ENCODE measurements at regions not wholly inside any gene's neighbourhood (a gene's known extent, or its start where the extent isn't known, plus 50 kb on each side); places are given as distances from the start of the nearest gene placed in this dataset.

DNA sequence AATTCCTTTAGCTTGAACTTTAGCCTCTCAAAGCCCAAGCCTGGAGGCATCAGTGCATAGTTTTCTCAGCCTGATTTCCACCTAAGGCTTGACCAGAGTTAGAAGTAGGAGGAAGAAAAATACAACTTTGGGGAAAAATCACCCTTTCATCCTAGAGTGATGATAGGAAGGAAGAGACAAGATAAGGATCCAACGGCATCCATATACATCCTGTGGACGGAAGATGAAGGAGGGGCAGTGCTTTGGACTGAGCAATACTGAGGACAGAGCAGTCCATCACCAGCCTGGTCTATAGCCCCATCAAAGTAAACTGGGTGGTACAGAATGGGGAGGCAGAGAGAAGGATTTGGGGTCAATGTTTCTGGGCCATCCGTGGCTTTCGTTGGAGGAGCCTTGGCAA, 247.9 kb downstream of the FAM76B start:
- DNase-seq = no peak
- in situ Hi-C loops (cut with MboI; ENCODE audit: low pct_ligation_motif_present in 1 of 4, low pct_unique_long_range_greater_than_20kb in 1 of 4, low sequenced_read_pairs in 3 of 4) (no loop called here), intact Hi-C loops (cut with DNase I; ENCODE audit: low total_unique reads) (no loop called here)
- H3K9me3 ChIP-seq = no peaks in the 10 kb centered on the region
- no peaks in the 10 kb centered on the region for H3K27me3 ChIP-seq
- TF ChIP-seq, protein P1, sequence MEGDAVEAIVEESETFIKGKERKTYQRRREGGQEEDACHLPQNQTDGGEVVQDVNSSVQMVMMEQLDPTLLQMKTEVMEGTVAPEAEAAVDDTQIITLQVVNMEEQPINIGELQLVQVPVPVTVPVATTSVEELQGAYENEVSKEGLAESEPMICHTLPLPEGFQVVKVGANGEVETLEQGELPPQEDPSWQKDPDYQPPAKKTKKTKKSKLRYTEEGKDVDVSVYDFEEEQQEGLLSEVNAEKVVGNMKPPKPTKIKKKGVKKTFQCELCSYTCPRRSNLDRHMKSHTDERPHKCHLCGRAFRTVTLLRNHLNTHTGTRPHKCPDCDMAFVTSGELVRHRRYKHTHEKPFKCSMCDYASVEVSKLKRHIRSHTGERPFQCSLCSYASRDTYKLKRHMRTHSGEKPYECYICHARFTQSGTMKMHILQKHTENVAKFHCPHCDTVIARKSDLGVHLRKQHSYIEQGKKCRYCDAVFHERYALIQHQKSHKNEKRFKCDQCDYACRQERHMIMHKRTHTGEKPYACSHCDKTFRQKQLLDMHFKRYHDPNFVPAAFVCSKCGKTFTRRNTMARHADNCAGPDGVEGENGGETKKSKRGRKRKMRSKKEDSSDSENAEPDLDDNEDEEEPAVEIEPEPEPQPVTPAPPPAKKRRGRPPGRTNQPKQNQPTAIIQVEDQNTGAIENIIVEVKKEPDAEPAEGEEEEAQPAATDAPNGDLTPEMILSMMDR (IDR thresholded peaks at IDR 0.05) = no peak
- TF ChIP-seq POLR2AphosphoS5 (IDR thresholded peaks at IDR 0.05) = no peak
- TF ChIP-seq EP300 (IDR thresholded peaks at IDR 0.05; ENCODE audit: low read depth) = no peak
- no peak for TF ChIP-seq POLR2A (IDR thresholded peaks at IDR 0.05)
- H3K36me3 ChIP-seq = no peaks in the 10 kb centered on the region
- no peaks in the 10 kb centered on the region for H3K4me1 ChIP-seq
- no peak overlapping the region for H3K27ac ChIP-seq
- WGBS, 2 donors (ENCODE audit: low coverage in 1 of 2) = 93 to 96% methylated on average over 2 to 4 of the region's 4 CpGs
- H3K4me3 ChIP-seq = no peak overlapping the region

DNA sequence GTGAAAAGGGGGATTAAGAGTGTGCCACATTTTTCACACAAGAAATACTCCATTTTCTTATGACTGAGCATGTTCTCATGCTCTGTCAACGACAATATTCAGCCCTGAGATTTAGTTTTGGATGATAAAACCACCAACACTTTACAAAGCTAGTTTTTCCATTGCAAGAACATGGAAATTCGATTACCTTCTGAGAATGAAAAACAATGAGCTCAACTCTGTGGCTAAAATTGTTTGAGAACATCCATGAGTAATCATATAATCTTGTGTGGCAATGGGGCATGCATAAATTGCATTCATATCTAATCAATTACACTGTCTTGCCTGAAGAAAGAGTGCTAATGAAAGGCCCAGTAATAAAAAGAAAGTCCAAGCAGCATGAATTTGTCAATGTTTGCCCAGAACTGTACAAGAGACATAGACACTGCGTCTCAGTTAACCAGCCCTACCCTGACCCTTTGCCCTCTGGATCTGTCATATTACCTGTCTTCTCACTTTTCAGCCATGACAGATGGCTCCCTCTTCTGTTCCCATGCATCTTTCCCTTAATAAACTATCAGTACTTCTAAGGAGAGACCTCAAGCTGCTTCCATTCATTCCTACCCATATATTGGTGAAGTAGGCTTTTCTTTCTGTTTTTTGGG, 253.4 kb downstream of the FAM76B start:
- H3K27me3 ChIP-seq = no peaks in the 10 kb centered on the region

DNA sequence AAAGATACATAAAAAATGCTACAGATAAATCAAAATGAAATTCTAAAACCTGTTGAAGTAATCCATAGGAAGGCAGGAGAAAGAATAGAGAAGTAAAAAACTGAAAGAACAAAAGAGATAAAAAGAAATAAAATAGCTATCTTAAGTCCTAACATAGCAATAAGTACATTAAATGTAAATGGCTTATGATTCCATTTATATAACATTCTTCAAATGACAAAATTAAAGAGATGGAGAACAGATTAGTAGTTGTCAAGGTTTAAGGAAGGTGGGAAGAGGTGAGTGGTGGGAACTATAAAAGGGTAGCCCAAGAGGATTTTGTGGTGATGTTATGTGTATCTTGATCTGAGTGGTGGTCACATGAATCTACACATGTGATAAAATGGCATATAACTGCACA, 254.8 kb downstream of the FAM76B start:
- TF ChIP-seq, protein P1 (IDR thresholded peaks at IDR 0.05) = no peak
- TF ChIP-seq EP300 (IDR thresholded peaks at IDR 0.05; ENCODE audit: low read depth) = no peak
- TF ChIP-seq POLR2AphosphoS5 (IDR thresholded peaks at IDR 0.05) = no peak
- no peak for TF ChIP-seq POLR2A (IDR thresholded peaks at IDR 0.05)
- no peak for DNase-seq
- in situ Hi-C loops (cut with MboI; ENCODE audit: low pct_ligation_motif_present in 1 of 4, low pct_unique_long_range_greater_than_20kb in 1 of 4, low sequenced_read_pairs in 3 of 4) = no loop called here
- Histone ChIP-seq H3K27ac (no peak overlapping the region), H3K4me1 (no peaks in the 10 kb centered on the region), H3K27me3 (no peaks in the 10 kb centered on the region), H3K4me3 (no peak overlapping the region), H3K36me3 (no peaks in the 10 kb centered on the region), H3K9me3 (no peaks in the 10 kb centered on the region)
- intact Hi-C loops (cut with DNase I; ENCODE audit: low total_unique reads) = no loop called here

More for the DNA sequence above, 253.4 kb downstream of the FAM76B start:
- intact Hi-C loops (cut with DNase I; ENCODE audit: low total_unique reads) (no loop called here), in situ Hi-C loops (cut with MboI; ENCODE audit: low pct_ligation_motif_present in 1 of 4, low pct_unique_long_range_greater_than_20kb in 1 of 4, low sequenced_read_pairs in 3 of 4) (no loop called here)
- Histone ChIP-seq H3K36me3 (no peaks in the 10 kb centered on the region), H3K4me3 (no peak overlapping the region), H3K27ac (no peak overlapping the region), H3K4me1 (no peaks in the 10 kb centered on the region), H3K9me3 (no peaks in the 10 kb centered on the region)
- DNase-seq = no peak
- 74 to 80% methylated on average over 3 of the region's 3 CpGs for WGBS, 2 donors (ENCODE audit: low coverage in 1 of 2)
- TF ChIP-seq, protein P1 (IDR thresholded peaks at IDR 0.05) = no peak
- TF ChIP-seq POLR2A (IDR thresholded peaks at IDR 0.05) = no peak
- TF ChIP-seq POLR2AphosphoS5 (IDR thresholded peaks at IDR 0.05) = no peak
- no peak for TF ChIP-seq EP300 (IDR thresholded peaks at IDR 0.05; ENCODE audit: low read depth)

DNA sequence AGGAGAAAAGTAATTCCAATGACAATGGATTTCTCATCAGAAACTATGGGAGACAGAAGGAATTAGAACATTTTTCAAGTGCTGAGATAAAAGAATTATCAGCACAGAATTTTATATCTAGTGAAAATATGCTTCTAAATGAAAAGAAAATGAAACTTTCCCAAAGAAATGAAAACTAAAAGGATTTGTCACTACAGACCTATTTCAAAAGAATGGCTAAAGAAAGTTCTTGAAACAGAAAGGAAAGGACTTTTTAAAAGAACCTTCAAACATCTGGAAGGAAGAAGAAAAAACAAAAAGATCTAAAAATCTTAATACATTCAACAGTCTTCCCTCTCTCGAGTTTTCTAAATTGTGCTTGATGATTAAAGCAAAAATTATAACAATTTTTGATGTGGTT, 255.4 kb downstream of the FAM76B start:
- Histone ChIP-seq H3K4me1 (no peaks in the 10 kb centered on the region), H3K27ac (no peak overlapping the region), H3K4me3 (no peak overlapping the region), H3K36me3 (no peaks in the 10 kb centered on the region), H3K9me3 (no peaks in the 10 kb centered on the region), H3K27me3 (no peaks in the 10 kb centered on the region)
- in situ Hi-C loops (cut with MboI; ENCODE audit: low pct_ligation_motif_present in 1 of 4, low pct_unique_long_range_greater_than_20kb in 1 of 4, low sequenced_read_pairs in 3 of 4) (no loop called here), intact Hi-C loops (cut with DNase I; ENCODE audit: low total_unique reads) (no loop called here)
- DNase-seq = no peak
- TF ChIP-seq POLR2AphosphoS5 (IDR thresholded peaks at IDR 0.05) = no peak
- no peak for TF ChIP-seq POLR2A (IDR thresholded peaks at IDR 0.05)
- TF ChIP-seq, protein P1 (IDR thresholded peaks at IDR 0.05) = no peak
- TF ChIP-seq EP300 (IDR thresholded peaks at IDR 0.05; ENCODE audit: low read depth) = no peak
- 56 to 68% methylated on average over 1 of the region's 1 CpG for WGBS, 2 donors (ENCODE audit: low coverage in 1 of 2)

All from transverse colon (tissue), 4 donors.